ENCODE measurements at regions not wholly inside any gene's neighbourhood (a gene's known extent, or its start where the extent isn't known, plus 50 kb on each side); places are given as distances from the start of the nearest gene placed in this dataset.

GRCh38 chrX:150127216-150127615 is 188.9 kb upstream of the EOLA2 start:
- no peak overlapping the region for H3K4me3 Mint-ChIP-seq
- H3K4me1 Mint-ChIP-seq = no peaks in the 10 kb centered on the region
- no peak overlapping the region for H3K27ac Mint-ChIP-seq

GRCh38 chrX:150143721-150144440 is 205.6 kb upstream of the EOLA2 start:
- no peak for DNase-seq
- Mint-ChIP-seq H3K27me3 (no peaks in the 10 kb centered on the region), H3K36me3 (no peaks in the 10 kb centered on the region), H3K27ac (no peak overlapping the region), H3K4me1 (peaks cover 1% of the 10 kb centered on the region), H3K4me3 (no peak overlapping the region), H3K9me3 (peaks cover 8% of the 10 kb centered on the region)

More at GRCh38 chrX:150127216-150127615, 188.9 kb upstream of the EOLA2 start:
- Mint-ChIP-seq H3K27me3 (peaks cover 7% of the 10 kb centered on the region), H3K36me3 (no peaks in the 10 kb centered on the region), H3K9me3 (no peaks in the 10 kb centered on the region)
- DNase-seq = no peak

- Mint-ChIP-seq H3K4me3 (no peak overlapping the region), H3K36me3 (no peaks in the 10 kb centered on the region), H3K27ac (no peak overlapping the region), H3K4me1 (peaks cover 1% of the 10 kb centered on the region), H3K27me3 (no peaks in the 10 kb centered on the region), H3K9me3 (peaks cover 8% of the 10 kb centered on the region)
- peak; percentile 1 for DNase-seq
These were observed 208.1 kb upstream of the EOLA2 start for GRCh38 chrX:150146271-150146896.

DNA sequence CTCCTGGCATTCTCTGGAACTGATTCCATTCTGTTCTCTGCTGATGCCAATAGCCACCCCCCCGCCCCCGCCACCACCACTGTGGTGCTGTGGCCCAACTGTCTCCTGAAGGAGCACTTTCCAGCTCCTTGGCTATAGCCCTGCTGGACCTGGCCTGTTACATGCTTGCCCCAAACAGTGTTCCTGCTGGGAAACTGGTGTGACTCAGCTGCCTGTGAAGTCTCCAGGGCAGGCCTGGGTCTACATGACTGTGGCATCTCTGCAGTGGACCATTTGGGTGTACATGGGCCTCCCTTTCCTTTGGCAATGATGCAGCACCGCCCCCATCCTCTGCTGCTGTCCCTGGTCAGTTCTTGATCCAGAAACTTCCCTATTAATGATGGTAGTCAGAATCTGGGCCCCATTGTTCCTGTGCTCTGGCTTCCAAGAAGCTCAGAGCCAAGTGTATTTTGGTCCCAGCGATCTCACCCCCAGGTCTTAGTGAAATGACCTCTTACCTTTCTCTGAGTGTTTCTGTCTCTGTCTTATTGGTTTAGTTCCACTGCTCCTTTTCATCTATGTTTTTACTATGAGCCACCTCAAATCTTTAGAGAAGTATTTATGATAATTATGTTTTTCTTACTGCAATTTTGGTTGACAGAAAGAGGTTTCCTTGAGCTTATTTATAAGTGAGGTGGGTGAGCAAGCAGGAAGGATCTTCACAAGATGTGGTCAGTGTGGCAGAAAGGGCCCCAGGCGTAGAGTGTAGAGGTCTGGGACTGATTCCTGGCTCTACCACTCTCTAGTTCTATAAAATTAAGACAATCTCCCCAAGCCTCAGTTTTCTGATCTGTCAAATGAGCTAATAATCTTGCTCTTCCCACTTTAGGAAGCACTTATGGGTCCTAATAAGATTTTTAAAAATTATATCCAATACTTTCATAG is 210.7 kb upstream of the EOLA2 start:
- Mint-ChIP-seq H3K27me3 (no peaks in the 10 kb centered on the region), H3K4me1 (peaks cover 1% of the 10 kb centered on the region), H3K27ac (no peak overlapping the region), H3K9me3 (no peaks in the 10 kb centered on the region), H3K4me3 (no peak overlapping the region), H3K36me3 (no peaks in the 10 kb centered on the region)
- no peak for DNase-seq

DNA sequence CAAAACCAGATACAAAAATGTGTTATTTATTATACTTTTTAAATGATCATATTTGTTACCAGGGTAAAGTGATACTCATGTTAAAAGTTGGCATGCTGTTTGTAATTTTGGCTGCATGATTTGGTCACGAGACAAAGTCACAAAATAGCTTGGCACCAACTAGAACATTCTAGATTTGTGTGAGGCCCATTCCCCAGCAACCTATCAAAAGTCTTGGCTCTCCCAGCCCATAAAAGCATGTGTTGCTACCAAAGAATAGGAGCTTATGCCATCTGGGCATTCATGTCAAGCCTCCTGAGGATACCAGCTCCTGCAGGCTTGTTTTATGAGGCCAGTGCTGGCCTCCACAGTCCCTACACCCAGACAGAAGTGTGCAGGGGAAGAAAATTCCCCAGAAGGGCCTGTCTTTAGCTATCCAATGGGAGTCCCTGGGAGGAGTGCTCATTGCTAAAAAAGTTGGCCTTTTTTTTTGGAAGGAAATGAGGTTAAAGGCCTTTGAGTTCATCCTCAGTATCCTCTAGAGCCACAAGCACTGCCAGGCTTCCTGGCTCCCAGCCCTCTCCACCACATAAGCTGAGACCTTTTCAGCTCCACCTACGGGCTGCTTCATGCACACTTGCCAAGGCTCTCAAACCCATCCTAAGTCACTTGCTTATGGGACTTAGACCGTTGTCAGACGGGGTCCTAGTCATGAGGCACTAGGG is 211.9 kb upstream of the EOLA2 start:
- Mint-ChIP-seq H3K4me1 (no peaks in the 10 kb centered on the region), H3K36me3 (no peaks in the 10 kb centered on the region), H3K4me3 (no peak overlapping the region), H3K9me3 (no peaks in the 10 kb centered on the region), H3K27ac (no peak overlapping the region), H3K27me3 (no peaks in the 10 kb centered on the region)
- no peak for DNase-seq

- Mint-ChIP-seq H3K9me3 (no peaks in the 10 kb centered on the region), H3K27ac (no peak overlapping the region), H3K4me3 (no peak overlapping the region), H3K4me1 (no peaks in the 10 kb centered on the region), H3K36me3 (no peaks in the 10 kb centered on the region), H3K27me3 (no peaks in the 10 kb centered on the region)
- no peak for DNase-seq
These were observed 212.4 kb upstream of the MAMLD1 start for GRCh38 chrX:150150780-150151125.

DNA sequence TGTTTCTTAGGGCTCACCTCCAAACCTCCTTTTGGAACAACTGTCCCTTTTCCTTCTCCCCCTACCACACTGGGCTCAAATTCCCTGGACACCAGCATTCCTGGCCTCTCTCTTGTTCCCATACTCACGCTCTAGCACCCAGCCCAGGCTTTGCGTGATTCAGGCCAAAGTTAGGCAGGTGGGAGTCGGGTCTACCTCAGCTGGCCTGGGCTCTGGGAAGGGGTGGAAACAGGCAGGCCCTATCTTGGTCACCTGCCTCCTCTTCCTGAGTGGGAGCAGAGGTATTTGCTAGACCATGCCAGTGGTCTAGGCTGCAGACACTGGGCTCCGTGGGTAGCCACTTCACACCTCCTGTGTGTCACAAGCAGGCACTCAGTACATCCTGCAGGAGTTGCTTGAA is 211.1 kb upstream of the MAMLD1 start:
- no peak overlapping the region for H3K4me3 Mint-ChIP-seq
- no peak for DNase-seq
- H3K36me3 Mint-ChIP-seq = no peaks in the 10 kb centered on the region
- no peak overlapping the region for H3K27ac Mint-ChIP-seq
- H3K4me1 Mint-ChIP-seq = no peaks in the 10 kb centered on the region
- H3K27me3 Mint-ChIP-seq = no peaks in the 10 kb centered on the region
- H3K9me3 Mint-ChIP-seq = no peaks in the 10 kb centered on the region

DNA sequence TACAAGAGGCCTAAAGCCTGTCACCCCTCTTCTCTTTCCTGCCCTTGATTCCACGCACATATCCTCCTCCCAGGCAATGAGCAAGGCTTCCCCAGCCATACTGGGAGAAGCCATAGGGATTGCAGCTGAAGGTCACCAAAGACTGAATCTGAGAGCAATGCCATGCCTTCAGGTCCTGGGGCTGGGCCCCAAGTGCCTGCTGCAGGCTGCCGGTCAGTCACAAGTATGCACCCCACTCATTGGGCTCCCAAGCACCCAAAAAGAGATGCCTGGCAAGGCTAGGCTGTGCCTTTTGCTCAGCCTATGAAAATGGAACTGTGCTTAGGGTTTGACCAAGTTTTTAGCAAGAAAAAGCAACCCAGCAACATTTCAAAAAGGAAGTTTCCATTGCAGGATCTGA is 210.6 kb upstream of the MAMLD1 start:
- DNase-seq = no peak
- no peaks in the 10 kb centered on the region for H3K36me3 Mint-ChIP-seq
- no peaks in the 10 kb centered on the region for H3K9me3 Mint-ChIP-seq
- no peaks in the 10 kb centered on the region for H3K4me1 Mint-ChIP-seq
- no peaks in the 10 kb centered on the region for H3K27me3 Mint-ChIP-seq
- H3K4me3 Mint-ChIP-seq = no peak overlapping the region
- no peak overlapping the region for H3K27ac Mint-ChIP-seq

DNA sequence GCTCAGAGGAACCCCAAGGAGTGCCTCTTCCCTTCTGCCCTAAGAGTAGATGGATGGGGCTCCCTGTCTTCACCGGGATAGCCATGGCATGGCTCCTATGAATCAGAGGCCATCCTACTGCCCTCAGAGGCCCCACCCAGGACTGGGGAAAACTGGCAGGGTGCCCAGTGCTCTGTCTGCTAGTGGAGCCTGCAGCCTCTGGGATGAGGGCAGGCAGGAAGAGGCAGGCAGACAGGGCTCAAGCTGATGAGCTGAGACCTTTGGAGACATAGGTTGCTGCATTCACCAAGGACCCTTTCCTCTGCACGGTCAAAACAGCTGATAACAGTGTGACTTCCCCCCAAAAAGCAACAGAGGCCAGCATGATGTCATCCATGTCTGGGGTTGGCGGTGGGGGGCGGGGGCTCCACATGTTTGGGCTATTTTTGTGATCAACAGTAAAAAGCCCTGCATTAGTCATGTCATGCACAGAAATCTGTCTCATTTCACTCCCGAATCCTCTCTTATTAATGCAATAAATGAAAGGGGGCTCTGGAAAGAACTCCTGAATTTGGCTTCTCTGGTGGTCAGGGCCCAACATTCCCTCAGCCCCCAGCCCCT is 207.6 kb upstream of the MAMLD1 start:
- Mint-ChIP-seq H3K36me3 (no peaks in the 10 kb centered on the region), H3K9me3 (no peaks in the 10 kb centered on the region), H3K4me1 (no peaks in the 10 kb centered on the region), H3K27me3 (no peaks in the 10 kb centered on the region), H3K27ac (no peak overlapping the region), H3K4me3 (no peak overlapping the region)
- no peak for DNase-seq

DNA sequence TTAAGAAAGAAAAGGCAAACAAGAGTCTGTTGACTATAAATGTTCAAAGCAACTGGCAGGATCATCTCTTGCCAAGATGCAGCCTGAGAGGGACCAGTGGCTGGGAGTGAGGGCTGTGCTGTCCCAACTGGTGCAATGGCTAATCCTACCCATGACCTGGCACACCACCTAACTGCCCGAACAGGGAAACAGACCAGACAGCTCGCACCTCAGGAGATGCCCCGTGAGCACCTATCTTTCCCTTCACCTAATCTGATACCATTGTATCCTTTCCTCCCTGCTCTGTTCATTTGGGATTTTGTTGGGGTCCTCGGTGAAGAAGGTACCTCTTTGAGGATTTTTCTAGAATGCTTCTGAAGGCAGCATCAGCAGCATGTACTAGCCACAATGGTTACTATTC is 206.5 kb upstream of the MAMLD1 start:
- Mint-ChIP-seq H3K4me3 (no peak overlapping the region), H3K27me3 (no peaks in the 10 kb centered on the region), H3K9me3 (no peaks in the 10 kb centered on the region), H3K36me3 (no peaks in the 10 kb centered on the region), H3K4me1 (no peaks in the 10 kb centered on the region), H3K27ac (no peak overlapping the region)
- DNase-seq = no peak

DNA sequence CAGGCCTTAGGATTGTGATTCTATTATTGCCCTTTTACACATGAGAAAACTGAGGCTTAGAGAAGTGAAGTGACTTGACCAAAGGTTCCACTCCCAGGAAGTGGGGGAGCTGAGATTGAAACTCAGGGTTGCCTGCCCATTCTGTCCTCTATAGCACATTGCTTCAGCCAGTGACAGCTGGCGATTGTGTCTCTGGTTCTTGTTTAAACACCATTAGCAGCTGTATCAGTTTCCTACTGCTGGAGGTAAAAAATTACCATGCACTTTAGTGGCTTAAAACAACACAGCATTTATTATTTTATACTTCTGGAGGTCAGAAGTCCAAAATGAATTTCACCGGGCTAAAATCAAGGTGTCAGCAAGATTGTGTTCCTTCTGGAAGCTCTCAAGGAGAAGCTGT is 205.8 kb upstream of the MAMLD1 start:
- no peaks in the 10 kb centered on the region for H3K36me3 Mint-ChIP-seq
- H3K4me1 Mint-ChIP-seq = no peaks in the 10 kb centered on the region
- no peaks in the 10 kb centered on the region for H3K9me3 Mint-ChIP-seq
- no peak for DNase-seq
- H3K27ac Mint-ChIP-seq = no peak overlapping the region
- H3K4me3 Mint-ChIP-seq = no peak overlapping the region
- no peaks in the 10 kb centered on the region for H3K27me3 Mint-ChIP-seq

DNA sequence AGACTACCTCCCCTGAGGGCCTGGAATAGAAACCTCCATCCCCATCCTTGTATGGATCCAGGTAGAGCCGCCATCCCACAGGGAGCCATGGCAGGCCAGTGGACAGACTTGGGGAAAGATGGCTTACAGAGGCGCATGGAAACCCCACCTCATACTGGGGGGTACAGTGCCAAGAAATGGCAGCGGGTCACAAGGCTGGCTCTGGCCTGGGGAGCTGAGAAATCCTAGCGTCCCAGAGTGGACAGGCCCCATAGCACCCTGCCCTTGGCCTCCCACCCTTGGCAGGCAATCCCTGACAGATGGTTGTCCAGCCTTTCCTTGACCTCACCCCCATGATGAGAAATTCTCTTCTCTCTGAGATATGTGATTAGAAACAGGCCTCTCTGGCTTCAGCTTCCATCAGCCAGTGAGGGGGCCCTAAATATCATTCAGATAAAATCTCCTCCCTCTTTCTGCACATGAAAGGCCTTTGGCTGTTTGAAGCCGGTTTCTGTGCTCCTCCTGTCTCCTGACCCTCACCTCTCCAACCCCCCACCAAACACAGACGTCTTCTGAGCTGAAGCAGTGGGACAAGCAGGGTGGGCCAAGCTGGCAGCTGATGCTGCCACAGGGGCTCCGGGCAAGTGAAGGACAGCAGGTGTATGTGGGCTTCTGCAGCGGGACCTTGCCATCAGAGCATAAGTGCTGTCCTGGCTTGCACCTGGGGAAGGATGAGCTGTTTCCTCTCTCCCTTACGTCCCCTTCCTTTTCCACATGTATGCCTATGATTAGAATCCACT is 204.4 kb upstream of the MAMLD1 start:
- DNase-seq = no peak
- H3K4me1 Mint-ChIP-seq = no peaks in the 10 kb centered on the region
- H3K36me3 Mint-ChIP-seq = no peaks in the 10 kb centered on the region
- H3K27ac Mint-ChIP-seq = no peak overlapping the region
- no peaks in the 10 kb centered on the region for H3K27me3 Mint-ChIP-seq
- H3K9me3 Mint-ChIP-seq = no peaks in the 10 kb centered on the region
- no peak overlapping the region for H3K4me3 Mint-ChIP-seq

DNA sequence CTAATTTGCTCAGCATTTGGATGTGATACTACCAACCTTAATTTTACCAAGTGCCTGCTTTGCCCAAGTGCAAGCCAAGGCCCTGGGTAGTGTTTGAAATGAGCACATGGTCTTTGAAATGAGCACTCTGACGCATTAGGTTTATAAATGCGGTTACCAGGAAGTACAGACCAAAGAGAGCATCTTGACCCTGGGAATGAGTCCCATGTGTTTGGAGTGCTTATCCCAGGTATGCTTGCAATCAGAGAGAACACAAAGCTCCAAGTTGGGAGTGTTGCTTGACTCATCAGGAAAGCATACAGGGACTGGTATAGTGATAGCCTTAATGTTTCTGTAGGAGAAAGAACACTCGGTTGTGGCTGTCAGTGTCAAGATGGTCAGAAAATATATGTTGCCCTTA is 203.6 kb upstream of the MAMLD1 start:
- DNase-seq = no peak
- Mint-ChIP-seq H3K36me3 (no peaks in the 10 kb centered on the region), H3K27me3 (no peaks in the 10 kb centered on the region), H3K4me3 (no peak overlapping the region), H3K9me3 (no peaks in the 10 kb centered on the region), H3K4me1 (no peaks in the 10 kb centered on the region), H3K27ac (no peak overlapping the region)

- H3K9me3 Mint-ChIP-seq = no peaks in the 10 kb centered on the region
These were observed 202.5 kb upstream of the MAMLD1 start for GRCh38 chrX:150160656-150161055.

More at GRCh38 chrX:150160656-150161055, 202.5 kb upstream of the MAMLD1 start:
- Mint-ChIP-seq H3K4me1 (no peaks in the 10 kb centered on the region), H3K36me3 (no peaks in the 10 kb centered on the region), H3K4me3 (no peak overlapping the region), H3K27me3 (no peaks in the 10 kb centered on the region), H3K27ac (no peak overlapping the region)
- DNase-seq = no peak

All from activated naive CD8-positive, alpha-beta T cell treated with anti-CD3 and anti-CD28 coated beads for 36 hours (primary cell).